PC-3 (cell line): ENCODE measurements at regions not wholly inside any gene's neighbourhood (a gene's known extent, or its start where the extent isn't known, plus 50 kb on each side); places are given as distances from the start of the nearest gene placed in this dataset.

Source experiments
- EZH2 ChIP-seq: fragments of 300-600 bp; sonication (generic); IDR thresholded peaks from one replicate; pipeline ENCODE4 v1.6.1; 2017; ENCODE audit warnings: antibody characterized with exemption, mild to moderate bottlenecking, low read length; ENCODE audit not compliant: unreplicated experiment
- EZH2phosphoT487 ChIP-seq: fragments of 300-600 bp; sonication (generic); IDR thresholded peaks from 2 replicates; pipeline ENCODE4 v1.6.1; 2018; ENCODE audit warnings: mild to moderate bottlenecking, antibody characterized with exemption, low read length, borderline replicate concordance
- TF ChIP-seq, protein P1 (sequence below): fragments of 300-600 bp; sonication (generic); conservative IDR thresholded peaks from 2 replicates; pipeline ENCODE4 v1.5.1; 2017; ENCODE audit warnings: antibody characterized with exemption, low read depth, mild to moderate bottlenecking, low read length

- TF ChIP-seq, protein P1, sequence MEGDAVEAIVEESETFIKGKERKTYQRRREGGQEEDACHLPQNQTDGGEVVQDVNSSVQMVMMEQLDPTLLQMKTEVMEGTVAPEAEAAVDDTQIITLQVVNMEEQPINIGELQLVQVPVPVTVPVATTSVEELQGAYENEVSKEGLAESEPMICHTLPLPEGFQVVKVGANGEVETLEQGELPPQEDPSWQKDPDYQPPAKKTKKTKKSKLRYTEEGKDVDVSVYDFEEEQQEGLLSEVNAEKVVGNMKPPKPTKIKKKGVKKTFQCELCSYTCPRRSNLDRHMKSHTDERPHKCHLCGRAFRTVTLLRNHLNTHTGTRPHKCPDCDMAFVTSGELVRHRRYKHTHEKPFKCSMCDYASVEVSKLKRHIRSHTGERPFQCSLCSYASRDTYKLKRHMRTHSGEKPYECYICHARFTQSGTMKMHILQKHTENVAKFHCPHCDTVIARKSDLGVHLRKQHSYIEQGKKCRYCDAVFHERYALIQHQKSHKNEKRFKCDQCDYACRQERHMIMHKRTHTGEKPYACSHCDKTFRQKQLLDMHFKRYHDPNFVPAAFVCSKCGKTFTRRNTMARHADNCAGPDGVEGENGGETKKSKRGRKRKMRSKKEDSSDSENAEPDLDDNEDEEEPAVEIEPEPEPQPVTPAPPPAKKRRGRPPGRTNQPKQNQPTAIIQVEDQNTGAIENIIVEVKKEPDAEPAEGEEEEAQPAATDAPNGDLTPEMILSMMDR = no peak
- TF ChIP-seq EZH2 = no peak
- TF ChIP-seq EZH2phosphoT487 = no peak
These were observed 243.1 kb upstream of the CXADR start for GRCh38 chr21:17269760-17270159.
